GM10266 (cell line): ENCODE measurements at regions not wholly inside any gene's neighbourhood (a gene's known extent, or its start where the extent isn't known, plus 50 kb on each side); places are given as distances from the start of the nearest gene placed in this dataset.

ENCODE experiments used
- DNase-seq: peaks from one replicate; pipeline ENCODE4 v3.0.0; 2012; ENCODE audit errors: extremely low spot score
- CTCF ChIP-seq: IDR thresholded peaks from 2 replicates; pipeline ENCODE4 v1.5.1; 2012; ENCODE audit warnings: mild to moderate bottlenecking, low read depth; ENCODE audit not compliant: control insufficient read depth, insufficient read depth; ENCODE audit errors: missing control alignments

GRCh38 chr9:11457825-11458790 is 845.3 kb upstream of the PTPRD start:
- DNase-seq = no peak
- no peak for TF ChIP-seq CTCF

- TF ChIP-seq CTCF = no peak
- no peak for DNase-seq
Measured at GRCh38 chr9:11469745-11470144, 856.9 kb upstream of the PTPRD start.

GRCh38 chr9:11471321-11471720 is 858.5 kb upstream of the PTPRD start:
- DNase-seq = no peak
- TF ChIP-seq CTCF = no peak

GRCh38 chr9:11500780-11501179 is 888.0 kb upstream of the PTPRD start:
- no peak for TF ChIP-seq CTCF
- no peak for DNase-seq

GRCh38 chr9:11506980-11507379 is 894.2 kb upstream of the PTPRD start:
- no peak for TF ChIP-seq CTCF

GRCh38 chr9:11537566-11537965 is 924.8 kb upstream of the PTPRD start:
- DNase-seq = no peak
- TF ChIP-seq CTCF = no peak

More at GRCh38 chr9:11506980-11507379, 894.2 kb upstream of the PTPRD start:
- no peak for DNase-seq

GRCh38 chr9:11542781-11543180 is 930.0 kb upstream of the PTPRD start:
- no peak for TF ChIP-seq CTCF
- DNase-seq = no peak
